Superior temporal gyrus (tissue), 1 donor: ENCODE measurements at regions not wholly inside any gene's neighbourhood (a gene's known extent, or its start where the extent isn't known, plus 50 kb on each side); places are given as distances from the start of the nearest gene placed in this dataset.

Experiments
- DNase-seq: peaks from one replicate; pipeline ENCODE4 v3.0.0-alpha.2; 2016; ENCODE audit errors: extremely low spot score

- no peak for DNase-seq
Observed at GRCh38 chr13:86945584-86945983, 725.6 kb upstream of the SLITRK5 start.

DNA sequence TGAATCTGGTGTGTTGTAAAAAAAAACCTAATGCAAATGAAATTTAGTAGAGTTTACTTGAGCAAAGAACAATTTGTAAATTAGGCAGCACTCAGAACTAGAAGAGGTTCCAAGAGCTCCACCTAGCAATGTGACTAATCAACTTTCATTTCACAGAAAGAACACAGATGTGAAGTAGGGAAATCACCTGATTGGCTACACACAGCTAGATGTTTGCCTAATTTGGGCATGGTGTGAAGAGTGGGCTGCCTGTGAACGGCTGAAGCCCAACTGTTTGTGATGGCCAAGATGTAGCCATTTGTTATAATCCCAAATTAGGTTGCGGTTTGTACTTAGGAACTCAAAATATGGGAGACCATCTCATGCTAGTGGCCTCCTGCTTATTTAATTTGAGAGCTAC lies 724.4 kb upstream of the SLITRK5 start:
- no peak for DNase-seq

DNA sequence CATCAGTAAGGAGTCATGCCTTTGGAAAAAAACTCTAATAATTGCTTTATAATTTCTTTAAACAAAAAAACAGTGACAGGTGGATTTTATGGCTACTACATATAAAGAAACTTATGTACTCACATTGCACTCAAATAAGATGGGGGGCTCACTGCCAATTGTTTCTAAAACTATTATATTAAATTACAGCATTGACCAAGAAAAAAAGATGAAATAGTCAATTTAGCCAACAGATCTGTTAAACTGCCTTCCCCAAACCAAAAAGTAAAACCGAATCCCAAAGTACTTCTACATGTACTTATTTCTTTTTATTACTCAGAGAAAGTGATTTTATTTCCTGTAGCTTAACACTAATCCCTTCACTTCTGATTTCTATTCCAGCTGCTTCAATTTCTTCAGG lies 716.8 kb upstream of the SLITRK5 start:
- no peak for DNase-seq

DNA sequence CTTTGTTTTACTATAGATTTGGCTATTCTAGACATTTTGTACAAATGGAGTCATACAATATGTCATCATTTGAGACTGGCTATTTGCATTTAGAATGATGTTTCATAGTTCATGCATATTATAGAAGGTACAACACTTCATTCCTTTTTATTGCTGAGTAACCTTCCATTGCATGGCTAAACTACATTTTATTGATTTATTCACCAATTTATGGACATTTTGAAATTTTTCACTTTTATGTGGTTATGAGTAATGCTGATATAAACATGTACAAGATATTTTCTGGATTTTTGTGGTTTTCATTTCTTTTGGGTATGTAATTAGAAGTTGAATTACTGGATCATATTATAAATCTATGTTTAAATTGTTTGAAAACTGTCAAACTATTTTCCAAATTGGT lies 710.3 kb upstream of the SLITRK5 start:
- no peak for DNase-seq

DNA sequence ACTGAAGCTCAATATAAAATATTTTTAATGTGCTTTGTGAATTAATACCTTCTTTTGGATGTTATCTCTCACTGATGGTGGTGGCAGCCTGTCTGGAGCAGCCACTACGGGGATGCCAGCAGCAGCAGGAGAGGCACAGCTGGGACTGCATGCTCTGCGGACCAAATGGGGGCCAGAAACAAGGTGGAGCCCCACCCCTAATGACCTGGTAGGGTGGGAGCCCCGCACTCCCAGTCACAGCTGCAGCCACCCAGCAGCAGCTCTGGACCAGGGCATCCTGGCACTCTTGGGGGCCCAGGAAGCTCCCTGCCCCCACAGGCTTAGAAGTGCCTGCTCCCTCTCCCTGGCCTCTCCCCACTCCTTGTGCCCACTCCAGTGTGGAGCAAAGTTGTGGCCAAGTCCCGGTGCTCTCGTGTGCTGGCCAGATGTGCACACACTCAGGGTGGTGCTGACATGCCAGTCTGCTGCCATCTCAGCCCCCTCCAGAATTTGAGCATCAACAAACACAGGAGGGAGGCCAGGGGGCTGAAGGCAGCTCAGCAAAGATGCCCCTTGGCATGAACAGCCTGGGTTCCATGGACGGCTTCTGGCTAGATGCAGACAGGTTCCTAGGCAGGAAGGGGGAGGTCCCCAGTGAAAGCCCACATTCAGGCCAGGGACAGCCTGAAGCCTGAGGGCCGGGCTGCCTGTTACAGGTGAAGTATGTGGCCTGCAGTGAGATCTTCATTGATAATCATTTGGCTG lies 696.7 kb upstream of the SLITRK5 start:
- DNase-seq, result no peak

- no peak for DNase-seq
Observed at GRCh38 chr13:86974995-86975328, 696.2 kb upstream of the SLITRK5 start.

GRCh38 chr13:86976521-86977324 lies 694.4 kb upstream of the SLITRK5 start:
- DNase-seq, result no peak

- no peak for DNase-seq
Observed at GRCh38 chr13:86986448-86986847, 684.7 kb upstream of the SLITRK5 start.

DNA sequence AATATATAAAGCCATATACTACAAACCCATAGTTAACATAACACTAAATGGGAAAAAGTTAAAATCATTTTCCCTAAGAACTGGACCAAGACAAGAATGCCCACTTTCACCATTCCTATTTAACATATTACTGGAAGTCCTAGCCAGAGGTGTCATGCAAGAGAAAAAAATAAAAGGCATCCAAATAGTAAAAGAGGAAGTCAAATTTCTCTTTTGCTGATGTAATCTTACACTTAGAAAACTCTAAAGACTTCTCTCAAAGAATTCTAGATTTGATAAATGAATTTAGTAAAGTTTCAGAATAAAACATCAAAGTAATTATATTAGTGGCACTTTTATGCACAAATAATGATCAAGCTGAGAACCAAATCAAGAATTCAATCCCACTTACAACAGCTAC lies 678.9 kb upstream of the SLITRK5 start:
- no peak for DNase-seq

GRCh38 chr13:87003265-87003664 lies 667.9 kb upstream of the SLITRK5 start:
- no peak for DNase-seq

DNA sequence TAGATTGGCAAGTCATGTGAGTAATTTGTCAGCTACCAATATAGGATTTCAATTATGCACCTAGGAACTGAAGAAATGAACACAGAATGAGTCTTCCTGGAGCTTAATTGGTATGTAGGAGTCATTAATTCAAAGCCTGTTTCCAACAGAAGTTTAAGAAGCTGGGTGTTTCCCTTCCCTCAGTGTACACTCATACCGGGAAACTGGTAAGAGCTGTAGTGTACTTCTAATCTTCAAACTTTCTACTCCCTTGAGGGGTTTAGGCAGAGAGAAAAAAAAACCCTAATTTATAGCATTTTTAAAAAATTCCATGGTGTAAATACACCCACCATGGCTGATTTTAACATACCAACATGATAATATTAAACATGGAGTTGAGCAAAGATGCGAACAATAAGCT lies 665.7 kb upstream of the SLITRK5 start:
- no peak for DNase-seq

GRCh38 chr13:87035526-87035925 lies 635.6 kb upstream of the SLITRK5 start:
- no peak for DNase-seq

GRCh38 chr13:87042946-87043345 lies 628.2 kb upstream of the SLITRK5 start:
- DNase-seq, result no peak

- DNase-seq, result no peak
Observed at GRCh38 chr13:87052731-87053130, 618.4 kb upstream of the SLITRK5 start.

DNA sequence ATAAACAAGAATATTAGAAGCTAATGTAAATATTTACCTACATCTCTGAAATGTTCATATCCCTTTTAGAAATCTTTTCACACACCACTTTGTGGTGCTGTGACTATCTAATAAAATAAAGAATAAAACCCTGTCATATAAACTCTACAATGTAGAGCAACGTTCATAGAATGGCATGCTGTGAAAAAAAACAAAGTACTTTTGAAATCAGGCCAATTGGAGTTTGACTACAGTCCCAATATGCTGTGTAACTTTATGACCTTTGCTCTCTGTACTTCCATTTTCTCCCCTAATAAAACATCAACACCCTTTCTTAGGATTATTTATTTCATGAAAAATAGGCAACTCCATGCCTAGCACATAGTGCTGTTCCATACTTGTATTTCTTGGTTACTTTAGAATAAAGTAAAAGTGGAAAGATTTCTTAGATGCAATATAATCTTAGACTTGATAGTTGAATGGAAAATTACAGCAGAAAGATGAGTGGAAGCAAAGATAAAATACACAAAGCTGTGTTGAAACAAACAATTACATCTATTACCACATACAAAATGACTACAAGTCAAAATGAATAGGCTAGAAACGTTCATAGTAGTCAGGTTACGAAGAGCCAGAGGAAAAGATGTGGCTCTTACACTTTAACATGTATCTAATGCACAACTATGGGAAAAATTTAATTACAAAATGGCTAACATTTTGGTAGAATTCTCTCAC lies 613.2 kb upstream of the SLITRK5 start:
- DNase-seq, result no peak

DNA sequence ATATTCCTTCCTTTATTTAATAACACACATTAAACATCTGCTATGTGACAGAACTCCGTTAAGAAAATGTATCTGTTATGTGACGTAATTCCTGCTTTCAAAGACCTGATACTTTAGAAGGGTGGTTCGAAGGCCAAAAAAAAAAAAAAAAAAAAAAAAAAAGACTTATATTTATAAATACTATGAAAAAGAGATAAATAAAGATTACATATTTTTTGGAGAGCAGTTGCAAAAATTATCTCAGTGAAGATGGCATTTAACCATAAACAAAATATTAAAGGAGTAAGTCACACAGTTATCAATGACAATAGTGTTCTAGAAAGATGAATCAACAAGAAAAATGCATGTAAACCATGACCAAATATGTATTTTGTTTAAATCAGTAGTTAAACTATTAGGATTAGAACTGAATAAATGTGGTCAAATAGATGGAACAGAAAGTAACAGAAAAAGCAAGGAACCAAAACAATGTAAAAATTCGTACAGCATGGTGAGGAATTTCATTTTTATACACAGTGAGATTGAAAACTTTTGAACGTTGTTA lies 612.3 kb upstream of the SLITRK5 start:
- DNase-seq, result no peak

- no peak for DNase-seq
Observed at GRCh38 chr13:87078947-87079795, 592.0 kb upstream of the SLITRK5 start.

GRCh38 chr13:87080100-87080779 lies 590.9 kb upstream of the SLITRK5 start:
- DNase-seq, result no peak

GRCh38 chr13:87084192-87084591 lies 587.0 kb upstream of the SLITRK5 start:
- DNase-seq, result no peak

GRCh38 chr13:87087741-87088140 lies 583.4 kb upstream of the SLITRK5 start:
- no peak for DNase-seq

GRCh38 chr13:87089391-87089790 lies 581.8 kb upstream of the SLITRK5 start:
- DNase-seq, result no peak
